Activated B cell treated with CpG ODN at 0.5 μM for 24 hours (primary cell): ENCODE measurements at regions not wholly inside any gene's neighbourhood (a gene's known extent, or its start where the extent isn't known, plus 50 kb on each side); places are given as distances from the start of the nearest gene placed in this dataset.

ENCODE experiments used
- ATAC-seq: fragments of 200-7000 bp; cut with Tn5 transposase; one replicate; pipeline ENCODE4 v1.10.0; 2021; ENCODE audit warnings: low read depth, mild to moderate bottlenecking, moderate library complexity
- CTCF ChIA-PET: fragments of 350-600 bp; sonication (Branson Sonifier 250); formaldehyde crosslinking; loops from one replicate; lab custom pipeline; 2021; ENCODE audit warnings: antibody characterized with exemption; lab: Charles Lee
- POLR2A ChIA-PET: fragments of 350-600 bp; sonication (Branson Sonifier 250); formaldehyde crosslinking; loops from one replicate; lab custom pipeline; 2021; ENCODE audit warnings: antibody characterized with exemption; lab: Charles Lee
- DNase-seq: peaks from one replicate; pipeline ENCODE4 v3.0.0; 2022
- H3K27ac Mint-ChIP-seq: one replicate; pipeline ENCODE4 v1.8.0; 2020; ENCODE audit warnings: mixed read lengths
- H3K27me3 Mint-ChIP-seq: one replicate; pipeline ENCODE4 v1.8.0; 2021; ENCODE audit warnings: mixed read lengths
- H3K36me3 Mint-ChIP-seq: one replicate; pipeline ENCODE4 v1.8.0; 2021; ENCODE audit warnings: low read depth, mixed read lengths
- H3K4me1 Mint-ChIP-seq: one replicate; pipeline ENCODE4 v1.8.0; 2021; ENCODE audit warnings: mixed read lengths
- H3K4me3 Mint-ChIP-seq: one replicate; pipeline ENCODE4 v1.8.0; 2020; ENCODE audit warnings: mild to moderate bottlenecking, mixed read lengths
- H3K9me3 Mint-ChIP-seq: one replicate; pipeline ENCODE4 v1.8.0; 2020; ENCODE audit warnings: mixed read lengths
- CTCF ChIP-seq: fragments of 200-600 bp; IDR thresholded peaks from one replicate; pipeline ENCODE4 v1.8.0; 2022; ENCODE audit warnings: antibody characterized with exemption, mild to moderate bottlenecking
- intact Hi-C: fragments of 100-400 bp; cut with micrococcal nuclease; formaldehyde crosslinking; loops from one replicate; pipeline ENCODE4 v1.15.1; 2024

DNA sequence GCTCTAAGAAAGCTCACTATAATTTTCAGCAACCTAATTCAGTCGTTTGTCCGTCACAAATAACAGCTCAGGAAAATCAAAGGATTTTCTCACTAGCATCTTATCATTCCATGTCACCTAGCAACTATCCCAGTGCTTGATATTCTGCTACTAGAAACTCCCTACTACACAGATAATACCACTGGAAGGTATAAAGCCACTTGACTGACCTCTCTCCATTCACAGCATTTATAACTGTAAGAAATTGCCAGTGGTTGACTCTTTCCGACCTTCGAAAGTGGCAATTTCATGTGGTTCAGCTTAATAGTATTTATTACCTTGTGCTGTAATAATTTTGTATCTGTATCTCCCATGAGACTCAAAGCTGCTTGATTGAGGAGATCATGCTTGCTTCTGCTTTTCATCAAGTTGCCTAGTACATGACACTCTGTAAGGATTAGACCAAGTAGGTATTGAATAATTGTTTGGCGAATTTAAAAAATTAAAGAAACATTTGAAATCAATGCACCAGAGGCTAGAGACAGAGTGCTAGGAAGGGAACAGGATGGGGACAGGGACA, 79.6 kb upstream of the TACR1 start:
- no peak for TF ChIP-seq CTCF
- Mint-ChIP-seq H3K4me1 (no peaks in the 10 kb centered on the region), H3K27ac (no peak overlapping the region), H3K27me3 (peaks cover 3% of the 10 kb centered on the region), H3K9me3 (peaks cover 6% of the 10 kb centered on the region), H3K4me3 (no peak overlapping the region), H3K36me3 (peaks cover 50% of the 10 kb centered on the region)
- ChIA-PET CTCF (no interaction called here), POLR2A (no interaction called here)
- DNase-seq (no peak), ATAC-seq (no peak)
- intact Hi-C loops, result no loop called here

DNA sequence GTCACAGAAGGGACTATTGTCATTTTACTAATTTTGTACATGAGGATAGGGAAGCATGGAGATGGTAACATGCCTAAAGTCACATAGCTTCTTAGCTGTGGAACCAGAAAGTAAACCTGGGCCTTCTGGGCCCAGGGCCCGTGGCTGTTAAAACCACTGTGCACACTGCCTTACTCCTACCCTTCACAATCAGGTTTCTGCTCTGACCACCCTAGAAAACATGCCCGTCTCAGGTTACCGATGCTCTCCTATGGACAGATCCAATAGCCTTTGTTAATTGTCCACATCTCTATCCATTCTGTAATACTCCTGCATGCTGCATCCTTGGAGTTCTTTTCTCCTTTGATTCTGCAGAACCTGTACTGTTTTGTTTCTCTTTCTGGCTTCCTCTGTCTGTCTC, 79.0 kb upstream of the TACR1 start:
- Mint-ChIP-seq H3K4me1 (no peaks in the 10 kb centered on the region), H3K36me3 (peaks cover 53% of the 10 kb centered on the region), H3K9me3 (peaks cover 6% of the 10 kb centered on the region), H3K4me3 (no peak overlapping the region), H3K27ac (no peak overlapping the region), H3K27me3 (peaks cover 3% of the 10 kb centered on the region)
- TF ChIP-seq CTCF, result no peak
- CTCF ChIA-PET, result no interaction called here
- ATAC-seq (no peak), DNase-seq (no peak)
- intact Hi-C loops, result no loop called here
- POLR2A ChIA-PET, result no interaction called here

GRCh38 chr2:75277111-75277510, 77.8 kb upstream of the TACR1 start:
- CTCF ChIA-PET, result no interaction called here
- intact Hi-C loops, result no loop called here
- Mint-ChIP-seq H3K36me3 (peaks cover 53% of the 10 kb centered on the region), H3K4me1 (no peaks in the 10 kb centered on the region), H3K9me3 (peaks cover 6% of the 10 kb centered on the region), H3K4me3 (no peak overlapping the region), H3K27me3 (peaks cover 3% of the 10 kb centered on the region), H3K27ac (no peak overlapping the region)
- POLR2A ChIA-PET, result no interaction called here
- ATAC-seq, result no peak
- no peak for TF ChIP-seq CTCF
- DNase-seq, result no peak

DNA sequence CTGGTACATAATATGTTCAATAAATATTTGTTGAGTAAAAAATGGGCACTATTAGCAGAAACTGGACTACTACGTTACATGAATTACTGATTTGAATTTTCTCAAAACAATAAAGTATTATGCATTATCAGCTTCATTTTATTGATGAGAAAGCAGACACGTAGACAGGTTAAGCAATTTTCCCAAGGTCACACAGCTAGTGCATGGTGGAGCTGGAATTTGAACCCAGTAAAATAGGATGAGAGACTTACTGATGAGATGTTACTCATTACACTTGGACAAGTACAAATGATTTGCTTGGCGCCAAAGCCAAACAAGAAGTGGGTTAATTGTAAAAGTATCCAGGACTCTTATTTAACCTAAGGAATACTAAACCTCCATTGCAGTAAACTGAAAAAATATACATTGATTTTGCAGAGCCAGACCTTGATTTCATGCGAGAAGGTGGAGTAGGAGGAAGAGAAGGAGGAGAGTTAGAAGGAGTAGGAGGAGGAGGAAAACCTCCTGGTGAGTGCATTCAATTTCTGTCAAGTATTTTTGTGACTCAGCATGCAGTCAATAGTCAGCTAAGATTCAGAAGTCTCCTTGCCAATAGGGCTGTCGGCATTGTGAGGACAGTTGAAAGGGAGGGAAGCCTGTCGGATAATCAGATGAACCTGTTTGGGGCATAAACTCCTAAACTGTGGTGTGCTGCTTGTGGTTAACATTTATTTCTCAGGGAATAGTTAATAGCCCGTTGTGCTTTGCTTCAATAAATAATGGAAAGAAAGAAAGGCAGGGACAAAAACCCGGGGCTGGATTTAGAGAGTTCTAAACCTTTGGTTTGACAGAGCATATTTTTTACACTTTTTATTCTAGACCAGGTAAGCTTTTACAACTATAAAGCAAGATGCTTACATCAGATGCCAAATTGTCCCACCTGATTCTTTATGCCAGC, 77.0 kb upstream of the TACR1 start:
- Mint-ChIP-seq H3K4me3 (no peak overlapping the region), H3K36me3 (peaks cover 49% of the 10 kb centered on the region), H3K9me3 (peaks cover 6% of the 10 kb centered on the region), H3K4me1 (no peaks in the 10 kb centered on the region), H3K27me3 (no peaks in the 10 kb centered on the region), H3K27ac (no peak overlapping the region)
- ChIA-PET CTCF (no interaction called here), POLR2A (no interaction called here)
- no peak for TF ChIP-seq CTCF
- DNase-seq (no peak), ATAC-seq (no peak)
- intact Hi-C loops, result no loop called here

- Mint-ChIP-seq H3K27me3 (no peaks in the 10 kb centered on the region), H3K27ac (no peak overlapping the region), H3K36me3 (peaks cover 49% of the 10 kb centered on the region), H3K4me1 (no peaks in the 10 kb centered on the region), H3K9me3 (peaks cover 10% of the 10 kb centered on the region), H3K4me3 (no peak overlapping the region)
- DNase-seq, result no peak
- CTCF ChIA-PET, result no interaction called here
- no peak for TF ChIP-seq CTCF
- intact Hi-C loops, result no loop called here
- no peak for ATAC-seq
- POLR2A ChIA-PET, result no interaction called here
Measured at GRCh38 chr2:75274936-75275335, 75.6 kb upstream of the TACR1 start.
